GM12801 (cell line): ENCODE measurements at regions not wholly inside any gene's neighbourhood (a gene's known extent, or its start where the extent isn't known, plus 50 kb on each side); places are given as distances from the start of the nearest gene placed in this dataset.

Experiments used
- CTCF ChIP-seq: IDR thresholded peaks from one replicate; pipeline ENCODE4 v1.5.1; 2011; ENCODE audit warnings: control low read depth; ENCODE audit not compliant: insufficient read length; ENCODE audit errors: extremely low read depth

GRCh38 chr2:16137080-16137755, 196.9 kb downstream of the MYCN start:
- TF ChIP-seq CTCF, result no peak

DNA sequence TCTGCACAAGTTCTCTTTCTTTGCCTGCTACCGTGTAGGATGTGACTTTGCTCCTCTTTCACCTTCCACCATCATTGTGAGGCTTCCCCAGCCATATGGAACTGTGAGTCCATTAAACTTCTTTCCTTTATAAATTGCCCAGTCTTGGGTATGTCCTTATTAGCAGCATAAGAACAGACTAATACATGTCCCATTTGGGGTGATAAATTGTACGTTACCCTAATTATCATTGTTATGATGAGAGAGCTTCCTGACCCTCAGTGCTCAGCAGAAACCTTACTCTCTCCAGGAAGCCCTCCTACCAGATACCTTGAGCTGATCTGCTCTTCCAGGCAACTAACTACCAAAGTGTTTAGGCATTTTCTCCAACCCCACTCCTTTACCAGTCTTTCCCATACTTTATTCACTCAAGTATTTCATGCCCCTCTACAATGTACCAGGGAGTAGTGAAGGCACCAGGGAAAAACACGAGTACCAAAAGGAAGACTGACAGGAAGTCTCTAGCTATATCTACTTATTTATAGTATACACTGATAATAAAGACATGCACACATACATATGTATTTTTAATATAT, 196.2 kb downstream of the MYCN start:
- TF ChIP-seq CTCF, result no peak

GRCh38 chr2:16135913-16136310, 195.6 kb downstream of the MYCN start:
- TF ChIP-seq CTCF, result no peak

DNA sequence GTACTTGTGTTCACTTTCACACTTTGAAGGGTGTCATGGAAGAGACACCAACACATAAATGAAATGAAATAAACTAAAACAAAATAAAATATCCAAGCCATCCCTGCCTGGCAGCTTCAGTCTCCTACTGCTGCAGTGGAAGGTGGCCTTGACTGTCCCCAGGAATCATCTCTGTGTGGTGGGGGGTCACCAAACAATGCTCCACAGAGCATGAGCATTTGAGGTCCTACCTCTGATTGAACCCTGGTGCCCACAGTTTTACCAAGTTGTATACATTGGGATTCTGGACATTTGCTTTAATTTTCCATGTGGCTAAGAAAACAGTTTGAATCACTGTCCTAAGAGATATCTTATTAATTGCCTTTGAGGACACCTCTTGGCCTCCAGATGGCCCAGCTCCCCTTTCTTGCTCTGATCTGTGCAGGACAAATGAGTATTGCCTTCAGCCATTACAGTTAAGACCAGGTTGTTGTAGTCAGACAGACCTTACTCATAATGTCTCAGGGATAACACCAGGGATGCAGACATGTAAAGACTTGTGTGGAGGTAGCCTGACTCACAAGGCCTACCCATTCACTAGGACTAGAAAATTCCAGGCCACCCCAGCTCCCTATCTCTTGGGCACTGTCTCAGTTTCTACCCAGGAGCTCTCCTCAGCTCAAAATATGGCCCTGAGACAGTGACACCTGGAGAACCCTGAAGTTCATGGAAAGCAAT, 195.0 kb downstream of the MYCN start:
- no peak for TF ChIP-seq CTCF

DNA sequence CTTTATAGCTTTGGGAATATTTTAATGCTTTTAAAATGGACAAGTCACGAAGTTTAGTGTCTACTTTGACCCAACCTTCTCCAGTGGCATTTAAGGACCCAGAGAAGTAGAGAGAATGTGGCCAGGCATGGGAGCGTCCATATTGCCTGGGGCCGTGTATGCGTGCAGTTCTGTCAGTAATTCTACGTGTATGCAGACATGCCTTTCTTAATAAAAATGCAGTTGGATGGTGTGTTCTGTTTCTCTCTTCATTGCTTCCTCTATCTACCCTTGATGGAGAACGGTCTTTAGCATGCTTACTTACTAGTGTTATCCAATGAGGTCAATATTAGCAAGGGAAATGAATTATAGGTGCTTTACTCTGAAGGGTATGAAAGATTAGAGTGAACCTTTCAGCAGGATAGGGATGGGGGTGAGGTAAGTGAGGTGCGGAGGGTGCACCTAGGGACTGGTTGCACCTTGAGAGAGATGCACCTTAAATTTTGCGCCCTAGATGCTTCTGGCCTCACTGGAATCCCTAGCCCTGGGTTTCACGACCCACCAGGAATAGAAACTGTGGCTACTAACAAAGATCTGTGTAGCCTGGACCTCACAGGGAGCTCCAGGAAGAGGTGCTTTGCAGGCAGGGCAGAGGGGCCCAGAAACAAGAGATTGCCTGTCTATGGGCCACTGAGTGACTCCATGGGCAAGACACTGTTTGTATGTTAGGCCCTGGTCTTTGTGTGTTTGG, 194.3 kb downstream of the MYCN start:
- TF ChIP-seq CTCF, result no peak

- no peak for TF ChIP-seq CTCF
Observed at GRCh38 chr2:16130906-16131400, 190.6 kb downstream of the MYCN start.

DNA sequence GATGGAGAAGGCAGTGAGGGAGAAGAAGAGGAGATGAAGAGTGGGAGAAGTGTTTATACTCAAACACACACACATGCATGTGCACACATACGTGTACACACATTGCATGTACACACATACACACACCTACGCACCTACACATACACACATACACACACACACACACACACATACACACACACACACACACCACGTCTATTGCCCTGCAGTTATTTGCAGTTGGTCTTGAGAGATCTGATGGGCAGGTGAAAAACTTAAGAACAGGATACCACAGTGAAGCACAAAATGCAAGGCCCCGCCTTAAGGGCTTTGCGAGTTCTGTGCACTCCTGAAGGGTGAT, 190.2 kb downstream of the MYCN start:
- no peak for TF ChIP-seq CTCF
